Renal cortex interstitium (tissue), 11 donors: ENCODE measurements at regions not wholly inside any gene's neighbourhood (a gene's known extent, or its start where the extent isn't known, plus 50 kb on each side); places are given as distances from the start of the nearest gene placed in this dataset.

Experiments used
- DNase-seq, 11 donors: peaks; one replicate each; pipeline ENCODE4 v3.0.0-alpha.2; 2013; ENCODE audit warnings: low read depth in 9 of 11, low spot score in 4 of 11; ENCODE audit errors: extremely low read depth in 1 of 11

- no peak for DNase-seq
Observed at GRCh38 chr18:22641958-22642357, 224.2 kb upstream of the CTAGE1 start.

- no peak for DNase-seq
Observed at GRCh38 chr18:22643731-22644130, 226.0 kb upstream of the CTAGE1 start.

GRCh38 chr18:22650247-22650646 is 232.5 kb upstream of the CTAGE1 start:
- DNase-seq, result no peak

- no peak for DNase-seq
Observed at GRCh38 chr18:22657619-22658018, 239.9 kb upstream of the CTAGE1 start.

GRCh38 chr18:22658318-22658717 is 240.6 kb upstream of the CTAGE1 start:
- no peak for DNase-seq

GRCh38 chr18:22663378-22663777 is 245.7 kb upstream of the CTAGE1 start:
- DNase-seq, result no peak

GRCh38 chr18:22666411-22666940 is 248.8 kb upstream of the CTAGE1 start:
- no peak for DNase-seq

DNA sequence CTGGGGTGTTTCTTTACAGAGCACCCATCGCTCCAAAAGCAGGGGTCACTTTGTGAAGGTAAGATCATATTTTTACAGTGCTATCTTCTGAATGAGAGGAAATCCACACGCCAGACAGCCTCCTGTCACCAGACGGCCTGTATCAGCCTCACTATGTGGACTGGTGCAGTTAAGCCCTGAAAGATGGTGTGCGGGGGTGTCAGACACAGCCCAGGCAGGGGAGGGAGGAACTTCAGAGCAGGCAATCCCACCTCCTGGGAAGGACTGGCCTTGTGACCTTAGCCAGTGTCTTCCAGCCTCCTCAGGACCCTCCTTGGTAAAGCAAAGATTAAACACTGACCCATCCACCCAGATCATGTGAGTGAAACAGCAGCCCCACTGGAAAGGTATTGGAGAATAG is 249.4 kb upstream of the CTAGE1 start:
- DNase-seq, result no peak

- DNase-seq, result no peak
Observed at GRCh38 chr18:22667616-22668422, 250.1 kb upstream of the CTAGE1 start.

DNA sequence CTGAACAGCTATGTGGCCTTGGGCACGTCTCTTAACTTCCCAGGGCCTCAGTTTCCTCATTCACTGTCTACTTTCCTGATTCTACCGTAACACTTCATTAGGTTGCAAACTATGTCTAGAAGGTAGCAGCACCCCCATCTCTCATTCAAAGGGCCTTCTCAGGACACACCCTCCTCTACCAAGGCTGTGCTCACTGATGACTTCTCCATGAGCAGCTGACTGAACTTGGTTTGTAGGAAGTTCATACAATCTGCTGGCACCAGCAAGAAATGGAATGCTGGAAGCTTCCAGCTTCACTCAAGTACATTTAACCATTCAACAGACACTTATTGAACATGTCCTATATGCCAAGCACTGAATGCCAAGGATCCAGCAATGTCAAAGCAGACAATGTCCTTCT is 250.8 kb upstream of the CTAGE1 start:
- DNase-seq, result no peak

DNA sequence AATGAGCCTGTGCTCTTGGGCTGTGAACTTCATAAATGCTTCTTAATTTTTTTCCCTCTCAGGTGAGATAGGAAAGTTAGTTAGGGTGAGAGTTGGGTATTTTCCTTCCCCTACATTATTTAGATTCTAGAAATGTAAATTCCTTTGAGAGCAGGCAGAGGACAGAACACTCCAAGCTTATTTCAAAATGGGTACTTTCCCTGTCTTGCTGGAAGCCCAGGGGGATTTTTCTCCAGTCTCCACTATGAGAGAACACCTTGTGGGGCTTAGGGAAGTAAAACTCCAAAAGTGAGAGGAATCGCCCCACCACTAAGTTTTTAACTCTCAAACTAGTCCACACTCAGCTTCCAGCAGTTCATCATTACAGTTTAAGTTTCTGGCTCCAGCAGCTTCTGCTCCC is 253.2 kb upstream of the CTAGE1 start:
- no peak for DNase-seq

DNA sequence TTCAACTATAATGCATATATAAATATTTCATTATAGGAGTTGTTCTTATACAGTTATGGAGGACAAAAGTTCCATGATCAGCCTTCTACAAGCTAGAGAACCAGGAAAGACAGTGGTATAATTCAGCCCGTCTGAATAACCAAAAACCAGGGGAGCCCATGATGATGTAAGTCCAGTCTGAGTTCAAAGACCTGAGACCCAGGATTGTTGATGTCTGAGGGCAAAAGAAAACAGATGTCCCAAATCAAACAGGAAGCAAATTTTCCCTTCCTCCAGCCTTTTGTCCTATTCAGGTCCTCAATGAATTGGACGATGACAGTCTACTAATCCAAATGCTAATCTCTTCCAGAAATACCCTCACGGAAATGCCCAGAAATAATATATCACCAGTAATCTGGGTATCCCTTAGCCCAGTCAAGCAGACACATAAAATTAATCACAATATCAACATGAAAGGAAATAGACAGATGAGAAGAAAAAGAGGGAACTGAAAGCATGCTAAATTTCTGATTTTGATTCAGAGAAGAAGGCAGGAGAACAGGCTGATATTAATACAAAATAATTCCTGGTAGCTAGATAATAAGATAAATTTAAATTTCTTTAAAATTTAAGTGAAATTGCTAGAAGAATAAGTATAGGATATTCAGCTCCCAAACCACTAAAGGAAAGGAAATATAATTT is 255.6 kb upstream of the CTAGE1 start:
- DNase-seq, result no peak

- DNase-seq, result no peak
Observed at GRCh38 chr18:22674272-22674671, 256.6 kb upstream of the CTAGE1 start.

GRCh38 chr18:22675006-22675405 is 257.3 kb upstream of the CTAGE1 start:
- DNase-seq, result no peak

GRCh38 chr18:22676423-22676822 is 256.7 kb upstream of the RBBP8 start:
- DNase-seq, result no peak

DNA sequence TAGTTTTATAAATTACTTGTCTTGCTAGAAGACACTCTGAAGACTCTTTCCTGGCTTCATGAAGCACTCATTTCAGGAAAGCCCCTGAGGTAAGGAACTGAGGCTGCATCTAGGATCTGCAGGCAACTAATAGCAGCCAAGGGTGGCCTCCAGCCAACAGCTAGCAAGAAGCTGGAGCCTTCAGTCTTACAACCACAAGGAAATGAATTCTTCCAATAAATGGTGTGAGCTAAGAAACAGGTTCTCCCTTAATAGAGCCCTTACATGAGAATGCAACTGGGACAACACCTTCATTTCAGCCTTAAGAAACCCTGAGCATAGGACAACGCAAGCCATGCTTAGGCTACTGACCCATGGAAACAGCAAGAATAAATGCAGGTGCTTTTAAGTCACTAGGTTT is 254.6 kb upstream of the RBBP8 start:
- no peak for DNase-seq

DNA sequence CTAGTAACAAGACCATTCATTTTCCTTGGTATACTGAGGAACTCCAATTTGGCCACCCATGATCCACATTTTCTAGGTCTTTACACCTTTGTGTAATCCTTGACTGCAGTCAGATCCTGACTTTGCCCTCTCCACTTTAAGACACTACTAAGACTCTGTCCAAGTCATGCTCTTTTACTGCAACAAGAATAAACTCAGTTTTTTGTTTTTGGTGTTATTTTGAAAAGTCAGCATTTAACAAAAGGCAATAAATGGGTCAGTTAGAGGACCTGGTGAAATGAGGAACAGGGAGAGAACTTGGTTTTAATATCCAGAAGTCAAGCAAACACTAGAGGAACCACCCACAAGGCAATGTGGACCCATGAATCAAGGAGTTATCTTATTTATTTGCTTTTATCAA is 252.2 kb upstream of the RBBP8 start:
- no peak for DNase-seq

GRCh38 chr18:22681908-22682307 is 251.2 kb upstream of the RBBP8 start:
- no peak for DNase-seq

DNA sequence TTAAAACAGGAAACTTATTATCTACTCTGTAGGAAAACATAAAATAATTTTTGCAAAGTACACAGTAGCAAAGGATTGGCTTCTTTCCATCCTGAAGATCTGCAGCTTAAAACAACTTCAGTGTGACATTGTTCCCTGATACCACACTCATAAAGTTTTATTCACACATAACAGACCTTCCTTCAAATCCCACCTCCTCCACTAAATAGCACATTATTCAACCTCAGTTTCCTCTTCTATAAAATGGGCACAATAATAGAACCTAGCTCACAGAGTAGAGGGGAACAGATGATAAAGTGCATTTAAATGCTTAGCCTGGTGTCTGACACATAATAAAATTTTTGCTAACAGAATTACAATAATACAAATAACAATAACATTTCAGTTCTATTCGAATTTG is 250.4 kb upstream of the RBBP8 start:
- DNase-seq, result no peak

GRCh38 chr18:22683196-22683676 is 249.9 kb upstream of the RBBP8 start:
- peak; percentile 63 to 88 (median 72) for DNase-seq
